SK-N-MC (cell line): ENCODE measurements at regions not wholly inside any gene's neighbourhood (a gene's known extent, or its start where the extent isn't known, plus 50 kb on each side); places are given as distances from the start of the nearest gene placed in this dataset.

ENCODE experiments used
- EZH2 ChIP-seq: fragments of 200-600 bp; sonication (generic); IDR thresholded peaks from one replicate; pipeline ENCODE4 v1.6.1; 2017; ENCODE audit warnings: antibody characterized with exemption
- FOXP2 ChIP-seq: optimal IDR thresholded peaks from 2 replicates; pipeline ENCODE3; 2011; ENCODE audit warnings: mild to moderate bottlenecking, moderate library complexity; ENCODE audit not compliant: insufficient read depth; ENCODE audit errors: extremely low read length, control extremely low read depth
- POLR2AphosphoS5 ChIP-seq: IDR thresholded peaks from 2 replicates; pipeline ENCODE4 v1.6.1; 2012; ENCODE audit warnings: mild to moderate bottlenecking, low read depth, low read length, borderline replicate concordance

- TF ChIP-seq EZH2 (no peak), POLR2AphosphoS5 (no peak), FOXP2 (no peak)
Measured at GRCh38 chr1:228823200-228823599, 87.9 kb downstream of the RHOU start.
